ENCODE measurements at regions not wholly inside any gene's neighbourhood (a gene's known extent, or its start where the extent isn't known, plus 50 kb on each side); places are given as distances from the start of the nearest gene placed in this dataset.

DNA sequence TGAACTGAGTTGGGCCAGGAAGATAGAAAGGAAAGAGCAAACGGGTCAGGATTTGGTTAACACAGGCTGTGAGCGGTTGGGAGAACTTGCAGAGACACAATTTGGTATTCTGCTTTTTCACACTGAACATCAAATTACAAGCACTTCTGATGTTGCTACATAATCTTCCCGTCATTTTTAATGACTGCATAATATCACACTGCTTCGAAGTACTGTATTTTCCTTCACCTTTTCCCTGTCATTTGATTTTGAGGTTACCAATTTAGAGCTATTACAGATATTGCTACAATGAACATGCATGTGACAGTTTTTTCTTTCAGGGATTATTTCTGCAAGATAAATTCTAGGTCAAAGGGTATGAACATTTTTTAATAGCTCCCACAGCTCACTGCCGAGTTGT lies 71.4 kb upstream of the CPEB4 start:
- DNase-seq = no peak
- TF ChIP-seq, protein P1, sequence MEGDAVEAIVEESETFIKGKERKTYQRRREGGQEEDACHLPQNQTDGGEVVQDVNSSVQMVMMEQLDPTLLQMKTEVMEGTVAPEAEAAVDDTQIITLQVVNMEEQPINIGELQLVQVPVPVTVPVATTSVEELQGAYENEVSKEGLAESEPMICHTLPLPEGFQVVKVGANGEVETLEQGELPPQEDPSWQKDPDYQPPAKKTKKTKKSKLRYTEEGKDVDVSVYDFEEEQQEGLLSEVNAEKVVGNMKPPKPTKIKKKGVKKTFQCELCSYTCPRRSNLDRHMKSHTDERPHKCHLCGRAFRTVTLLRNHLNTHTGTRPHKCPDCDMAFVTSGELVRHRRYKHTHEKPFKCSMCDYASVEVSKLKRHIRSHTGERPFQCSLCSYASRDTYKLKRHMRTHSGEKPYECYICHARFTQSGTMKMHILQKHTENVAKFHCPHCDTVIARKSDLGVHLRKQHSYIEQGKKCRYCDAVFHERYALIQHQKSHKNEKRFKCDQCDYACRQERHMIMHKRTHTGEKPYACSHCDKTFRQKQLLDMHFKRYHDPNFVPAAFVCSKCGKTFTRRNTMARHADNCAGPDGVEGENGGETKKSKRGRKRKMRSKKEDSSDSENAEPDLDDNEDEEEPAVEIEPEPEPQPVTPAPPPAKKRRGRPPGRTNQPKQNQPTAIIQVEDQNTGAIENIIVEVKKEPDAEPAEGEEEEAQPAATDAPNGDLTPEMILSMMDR (IDR thresholded peaks at IDR 0.05; ENCODE audit: low read depth, low read length) = no peak
- Histone ChIP-seq H3K9me3 (ENCODE audit: severe bottlenecking) (peaks cover 2% of the 10 kb centered on the region), H3K27me3 (ENCODE audit: insufficient read depth, low read depth, severe bottlenecking) (no peaks in the 10 kb centered on the region), H3K36me3 (no peaks in the 10 kb centered on the region), H3K4me3 (ENCODE audit: low read depth, low read length) (no peak overlapping the region), H3K27ac (no peak overlapping the region)

- Histone ChIP-seq H3K36me3 (no peaks in the 10 kb centered on the region), H3K27ac (no peak overlapping the region), H3K27me3 (ENCODE audit: insufficient read depth, low read depth, severe bottlenecking) (no peaks in the 10 kb centered on the region), H3K4me3 (ENCODE audit: low read depth, low read length) (no peak overlapping the region), H3K9me3 (ENCODE audit: severe bottlenecking) (peaks cover 2% of the 10 kb centered on the region)
- DNase-seq = no peak
- TF ChIP-seq, protein P1 (IDR thresholded peaks at IDR 0.05; ENCODE audit: low read depth, low read length) = no peak
Observed at GRCh38 chr5:173817561-173817960, 70.6 kb upstream of the CPEB4 start.

- Histone ChIP-seq H3K36me3 (no peaks in the 10 kb centered on the region), H3K27ac (no peak overlapping the region), H3K9me3 (ENCODE audit: severe bottlenecking) (peaks cover 2% of the 10 kb centered on the region), H3K4me3 (ENCODE audit: low read depth, low read length) (no peak overlapping the region), H3K27me3 (ENCODE audit: insufficient read depth, low read depth, severe bottlenecking) (no peaks in the 10 kb centered on the region)
- no peak for DNase-seq
- TF ChIP-seq, protein P1 (IDR thresholded peaks at IDR 0.05; ENCODE audit: low read depth, low read length) = no peak
Observed at GRCh38 chr5:173819521-173819920, 68.6 kb upstream of the CPEB4 start.

DNA sequence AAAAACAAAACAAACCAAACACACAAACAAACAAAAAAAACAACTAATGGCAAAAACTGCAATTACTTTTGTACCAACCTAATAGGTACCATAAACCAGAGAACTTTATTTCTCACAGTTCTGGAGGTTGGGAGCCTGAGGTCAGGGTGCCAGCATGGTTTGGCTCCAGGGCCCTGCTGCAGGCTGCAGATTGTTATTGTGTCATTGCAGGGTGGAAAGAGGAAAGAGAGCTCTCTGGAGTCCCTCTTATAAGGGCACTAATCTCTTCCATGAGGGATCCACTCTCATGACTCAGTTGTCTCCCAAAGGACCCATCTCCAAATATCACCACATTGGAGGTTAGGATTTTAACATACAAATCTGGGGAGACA lies 64.9 kb upstream of the CPEB4 start:
- H3K27ac ChIP-seq = no peak overlapping the region
- peaks cover 8% of the 10 kb centered on the region for H3K9me3 ChIP-seq (ENCODE audit: severe bottlenecking)
- H3K4me3 ChIP-seq (ENCODE audit: low read depth, low read length) = no peak overlapping the region
- H3K27me3 ChIP-seq (ENCODE audit: insufficient read depth, low read depth, severe bottlenecking) = no peaks in the 10 kb centered on the region
- DNase-seq = no peak
- TF ChIP-seq, protein P1 (IDR thresholded peaks at IDR 0.05; ENCODE audit: low read depth, low read length) = no peak
- no peaks in the 10 kb centered on the region for H3K36me3 ChIP-seq

DNA sequence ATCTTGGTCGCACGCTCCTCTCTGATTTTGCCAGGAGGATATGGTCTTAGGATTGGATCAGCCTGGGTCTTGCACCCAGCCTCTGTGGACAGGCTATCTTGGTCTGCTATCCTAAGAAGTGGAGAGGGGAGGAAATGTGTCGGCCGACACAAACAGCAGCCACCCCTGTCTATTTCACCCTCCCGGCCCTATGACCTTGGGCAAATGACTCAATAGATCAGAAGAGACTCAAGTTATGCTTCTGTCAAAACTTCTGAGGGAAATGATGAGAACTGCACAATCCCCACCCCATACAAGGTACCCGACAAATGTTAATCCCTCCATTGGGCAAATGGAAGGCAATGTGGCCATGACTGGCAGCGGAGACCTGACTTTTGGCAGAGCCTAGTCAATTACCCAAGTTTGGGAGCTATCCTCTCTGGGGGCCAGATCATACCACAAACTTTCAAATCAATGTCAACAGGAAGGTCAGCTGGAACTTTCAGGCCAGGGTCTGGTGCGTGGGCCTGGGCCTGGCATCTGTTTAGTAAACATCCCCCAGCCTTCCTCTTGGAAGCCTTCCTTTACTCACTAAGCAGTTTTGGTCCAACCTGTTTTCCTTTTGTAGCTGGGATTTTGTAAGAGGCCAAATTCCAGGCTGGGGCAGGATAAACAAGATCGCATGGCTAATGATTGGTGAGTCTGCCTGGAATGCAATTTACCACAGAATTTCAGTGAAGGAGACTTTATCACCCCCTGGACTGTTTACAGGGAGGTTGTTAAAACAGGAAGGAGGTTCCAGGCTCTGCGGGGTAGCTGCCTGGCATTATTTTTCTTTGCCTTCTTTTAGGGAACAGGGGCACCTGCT lies 64.2 kb upstream of the CPEB4 start:
- H3K9me3 ChIP-seq (ENCODE audit: severe bottlenecking) = peaks cover 15% of the 10 kb centered on the region
- H3K27ac ChIP-seq = no peak overlapping the region
- no peak for DNase-seq
- no peaks in the 10 kb centered on the region for H3K27me3 ChIP-seq (ENCODE audit: insufficient read depth, low read depth, severe bottlenecking)
- no peaks in the 10 kb centered on the region for H3K36me3 ChIP-seq
- no peak overlapping the region for H3K4me3 ChIP-seq (ENCODE audit: low read depth, low read length)
- TF ChIP-seq, protein P1 (IDR thresholded peaks at IDR 0.05; ENCODE audit: low read depth, low read length) = no peak

All from WERI-Rb-1 (cell line).